ENCODE measurements at regions not wholly inside any gene's neighbourhood (a gene's known extent, or its start where the extent isn't known, plus 50 kb on each side); places are given as distances from the start of the nearest gene placed in this dataset.

DNA sequence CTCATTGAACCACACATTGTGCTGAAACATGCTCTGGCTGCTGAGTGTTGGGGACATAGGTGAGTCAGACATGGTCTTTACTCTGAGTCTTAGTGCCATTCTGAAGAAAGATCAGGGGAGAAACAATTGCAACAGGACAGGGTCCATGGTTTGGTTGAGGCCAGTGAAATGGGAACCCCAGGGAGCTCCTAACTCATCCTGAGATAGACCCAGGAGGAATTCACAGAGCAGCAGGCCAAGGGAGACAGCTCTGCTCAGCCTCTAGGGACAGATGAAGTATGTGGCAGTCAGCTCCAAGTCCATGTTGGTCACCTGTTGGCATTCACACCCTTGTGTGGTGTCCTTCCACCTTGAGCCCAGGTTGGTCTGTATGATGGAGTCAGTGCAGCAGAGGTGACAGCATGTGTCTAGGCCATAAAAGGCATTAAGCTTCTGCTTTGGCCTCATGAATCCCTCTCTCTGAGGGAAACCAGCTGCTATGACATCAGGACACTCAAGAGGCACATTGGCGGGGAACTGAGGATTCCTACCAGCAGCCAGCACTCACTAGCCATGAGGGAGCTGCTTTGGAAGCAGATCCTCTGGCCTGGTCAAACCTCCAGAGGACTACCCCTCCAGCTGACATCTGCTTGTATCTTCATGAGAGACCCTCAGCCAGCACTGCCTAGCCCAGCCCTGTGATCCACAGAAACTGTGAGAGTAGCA is 50.3 kb upstream of the MYEOV start:
- Histone ChIP-seq H4K20me1 (ENCODE audit: insufficient read depth, poor library complexity, severe bottlenecking) (no peaks in the 10 kb centered on the region), H3K9me2 (replicated peaks; ENCODE audit: insufficient read depth) (no peaks in the 10 kb centered on the region), H3K9me3 (ENCODE audit: low read depth) (no peaks in the 10 kb centered on the region), H3K4me3 (no peak overlapping the region), H2AFZ (no peak overlapping the region), H3K27ac (no peak overlapping the region), H3K4me1 (ENCODE audit: insufficient read depth) (no peaks in the 10 kb centered on the region), H3K27me3 (no peaks in the 10 kb centered on the region), H3K4me2 (no peak overlapping the region), H3K36me3 (replicated peaks; ENCODE audit: insufficient read depth, low read depth) (no peaks in the 10 kb centered on the region), H3K79me2 (no peaks in the 10 kb centered on the region)
- no peak for DNase-seq (ENCODE audit: low spot score)
- 100% methylated on average over 1 of the region's 1 CpG for WGBS (ENCODE audit: low lambda C conversion rate, missing lambda C conversion rate)
- TF ChIP-seq, protein P1, sequence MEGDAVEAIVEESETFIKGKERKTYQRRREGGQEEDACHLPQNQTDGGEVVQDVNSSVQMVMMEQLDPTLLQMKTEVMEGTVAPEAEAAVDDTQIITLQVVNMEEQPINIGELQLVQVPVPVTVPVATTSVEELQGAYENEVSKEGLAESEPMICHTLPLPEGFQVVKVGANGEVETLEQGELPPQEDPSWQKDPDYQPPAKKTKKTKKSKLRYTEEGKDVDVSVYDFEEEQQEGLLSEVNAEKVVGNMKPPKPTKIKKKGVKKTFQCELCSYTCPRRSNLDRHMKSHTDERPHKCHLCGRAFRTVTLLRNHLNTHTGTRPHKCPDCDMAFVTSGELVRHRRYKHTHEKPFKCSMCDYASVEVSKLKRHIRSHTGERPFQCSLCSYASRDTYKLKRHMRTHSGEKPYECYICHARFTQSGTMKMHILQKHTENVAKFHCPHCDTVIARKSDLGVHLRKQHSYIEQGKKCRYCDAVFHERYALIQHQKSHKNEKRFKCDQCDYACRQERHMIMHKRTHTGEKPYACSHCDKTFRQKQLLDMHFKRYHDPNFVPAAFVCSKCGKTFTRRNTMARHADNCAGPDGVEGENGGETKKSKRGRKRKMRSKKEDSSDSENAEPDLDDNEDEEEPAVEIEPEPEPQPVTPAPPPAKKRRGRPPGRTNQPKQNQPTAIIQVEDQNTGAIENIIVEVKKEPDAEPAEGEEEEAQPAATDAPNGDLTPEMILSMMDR (IDR thresholded peaks at IDR 0.05; ENCODE audit: poor library complexity), result no peak
- TF ChIP-seq EZH2phosphoT487 (IDR thresholded peaks at IDR 0.05; ENCODE audit: low read depth, severe bottlenecking, unreplicated experiment), result no peak
- TF ChIP-seq EZH2 (IDR thresholded peaks at IDR 0.05; ENCODE audit: borderline replicate concordance), result no peak
